GM12873 (cell line): ENCODE measurements at regions not wholly inside any gene's neighbourhood (a gene's known extent, or its start where the extent isn't known, plus 50 kb on each side); places are given as distances from the start of the nearest gene placed in this dataset.

ENCODE experiments used
- CTCF ChIP-seq: IDR thresholded peaks from 2 replicates; pipeline ENCODE4 v1.5.1; 2012; ENCODE audit warnings: low read depth, mild to moderate bottlenecking, moderate library complexity, low read length, control low read depth; ENCODE audit not compliant: insufficient read depth; ENCODE audit errors: missing control alignments

- no peak for TF ChIP-seq CTCF
These were observed 611.2 kb downstream of the UTRN start for GRCh38 chr6:144896289-144896688.

GRCh38 chr6:144896871-144897270, 611.7 kb downstream of the UTRN start:
- no peak for TF ChIP-seq CTCF

- no peak for TF ChIP-seq CTCF
These were observed 612.3 kb downstream of the UTRN start for GRCh38 chr6:144897441-144897921.

GRCh38 chr6:144898052-144898689, 613.0 kb downstream of the UTRN start:
- no peak for TF ChIP-seq CTCF

- TF ChIP-seq CTCF, result no peak
These were observed 613.6 kb downstream of the UTRN start for GRCh38 chr6:144898741-144899140.

GRCh38 chr6:144899161-144899560, 614.0 kb downstream of the UTRN start:
- no peak for TF ChIP-seq CTCF

GRCh38 chr6:144901412-144901811, 616.3 kb downstream of the UTRN start:
- no peak for TF ChIP-seq CTCF
